ENCODE measurements at regions not wholly inside any gene's neighbourhood (a gene's known extent, or its start where the extent isn't known, plus 50 kb on each side); places are given as distances from the start of the nearest gene placed in this dataset.

GRCh38 chr3:80535286-80535685 lies 767.5 kb upstream of the ROBO1 start:
- Mint-ChIP-seq H3K4me3 (ENCODE audit: unreplicated experiment) (no peak overlapping the region), H3K4me1 (ENCODE audit: unreplicated experiment) (no peaks in the 10 kb centered on the region), H3K27ac (ENCODE audit: unreplicated experiment) (no peak overlapping the region), H3K36me3 (ENCODE audit: low read depth, unreplicated experiment) (no peaks in the 10 kb centered on the region), H3K9me3 (ENCODE audit: unreplicated experiment) (no peaks in the 10 kb centered on the region), H3K27me3 (ENCODE audit: unreplicated experiment) (peaks cover 1% of the 10 kb centered on the region)
- TF ChIP-seq, protein P1, sequence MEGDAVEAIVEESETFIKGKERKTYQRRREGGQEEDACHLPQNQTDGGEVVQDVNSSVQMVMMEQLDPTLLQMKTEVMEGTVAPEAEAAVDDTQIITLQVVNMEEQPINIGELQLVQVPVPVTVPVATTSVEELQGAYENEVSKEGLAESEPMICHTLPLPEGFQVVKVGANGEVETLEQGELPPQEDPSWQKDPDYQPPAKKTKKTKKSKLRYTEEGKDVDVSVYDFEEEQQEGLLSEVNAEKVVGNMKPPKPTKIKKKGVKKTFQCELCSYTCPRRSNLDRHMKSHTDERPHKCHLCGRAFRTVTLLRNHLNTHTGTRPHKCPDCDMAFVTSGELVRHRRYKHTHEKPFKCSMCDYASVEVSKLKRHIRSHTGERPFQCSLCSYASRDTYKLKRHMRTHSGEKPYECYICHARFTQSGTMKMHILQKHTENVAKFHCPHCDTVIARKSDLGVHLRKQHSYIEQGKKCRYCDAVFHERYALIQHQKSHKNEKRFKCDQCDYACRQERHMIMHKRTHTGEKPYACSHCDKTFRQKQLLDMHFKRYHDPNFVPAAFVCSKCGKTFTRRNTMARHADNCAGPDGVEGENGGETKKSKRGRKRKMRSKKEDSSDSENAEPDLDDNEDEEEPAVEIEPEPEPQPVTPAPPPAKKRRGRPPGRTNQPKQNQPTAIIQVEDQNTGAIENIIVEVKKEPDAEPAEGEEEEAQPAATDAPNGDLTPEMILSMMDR (IDR thresholded peaks at IDR 0.05; ENCODE audit: unreplicated experiment) = no peak
- no peak for DNase-seq (ENCODE audit: low spot score)

GRCh38 chr3:80533553-80533952 lies 765.8 kb upstream of the ROBO1 start:
- no peak overlapping the region for H3K27ac Mint-ChIP-seq (ENCODE audit: unreplicated experiment)
- no peaks in the 10 kb centered on the region for H3K4me1 Mint-ChIP-seq (ENCODE audit: unreplicated experiment)
- no peaks in the 10 kb centered on the region for H3K36me3 Mint-ChIP-seq (ENCODE audit: low read depth, unreplicated experiment)
- no peak for DNase-seq (ENCODE audit: low spot score)
- H3K9me3 Mint-ChIP-seq (ENCODE audit: unreplicated experiment) = no peaks in the 10 kb centered on the region
- peaks cover 1% of the 10 kb centered on the region for H3K27me3 Mint-ChIP-seq (ENCODE audit: unreplicated experiment)
- TF ChIP-seq, protein P1 (IDR thresholded peaks at IDR 0.05; ENCODE audit: unreplicated experiment) = no peak
- H3K4me3 Mint-ChIP-seq (ENCODE audit: unreplicated experiment) = no peak overlapping the region

DNA sequence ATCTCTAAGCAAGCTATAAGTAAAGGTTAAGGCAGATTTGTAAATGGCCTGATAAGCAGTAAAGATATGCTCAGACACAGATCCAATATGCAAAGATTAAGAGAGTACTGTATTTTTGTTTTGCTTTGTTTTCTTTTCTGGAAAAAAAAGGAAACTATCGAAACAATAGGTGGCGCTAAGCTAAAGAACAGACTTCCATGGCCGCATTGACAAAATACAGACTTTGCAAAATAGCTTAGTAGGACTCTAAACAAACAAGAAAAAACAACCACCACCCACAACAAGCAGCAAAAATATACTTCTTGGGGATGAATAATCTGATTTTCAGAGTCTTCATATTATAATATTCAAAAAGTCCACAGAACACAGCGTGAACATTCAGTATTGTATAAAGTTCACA lies 758.4 kb upstream of the ROBO1 start:
- no peaks in the 10 kb centered on the region for H3K36me3 Mint-ChIP-seq (ENCODE audit: low read depth, unreplicated experiment)
- H3K4me3 Mint-ChIP-seq (ENCODE audit: unreplicated experiment) = no peak overlapping the region
- DNase-seq (ENCODE audit: low spot score) = no peak
- no peaks in the 10 kb centered on the region for H3K9me3 Mint-ChIP-seq (ENCODE audit: unreplicated experiment)
- H3K27ac Mint-ChIP-seq (ENCODE audit: unreplicated experiment) = no peak overlapping the region
- TF ChIP-seq, protein P1 (IDR thresholded peaks at IDR 0.05; ENCODE audit: unreplicated experiment) = peak; percentile 41
- no peaks in the 10 kb centered on the region for H3K27me3 Mint-ChIP-seq (ENCODE audit: unreplicated experiment)
- peaks cover 8% of the 10 kb centered on the region for H3K4me1 Mint-ChIP-seq (ENCODE audit: unreplicated experiment)

DNA sequence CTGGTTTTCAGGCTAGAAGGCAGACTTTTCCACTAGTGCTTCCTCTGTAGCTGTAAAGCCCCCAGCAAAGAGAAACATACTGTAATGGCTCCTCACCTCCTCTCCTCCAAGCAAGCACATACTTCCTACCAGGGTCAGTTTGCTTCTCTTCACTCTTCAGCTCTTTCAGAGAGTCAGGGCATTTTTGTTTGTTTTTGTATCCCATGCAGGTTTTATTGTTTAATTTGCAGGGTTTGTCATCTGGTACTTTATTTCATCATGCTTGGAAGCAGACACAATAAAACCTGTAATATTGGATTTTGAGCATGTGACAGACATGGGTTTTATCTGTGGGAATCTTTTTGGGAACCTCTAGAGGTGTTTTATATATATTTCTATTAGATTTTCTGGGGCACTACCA lies 753.3 kb upstream of the ROBO1 start:
- H3K4me1 Mint-ChIP-seq (ENCODE audit: unreplicated experiment) = peaks cover 5% of the 10 kb centered on the region
- H3K27me3 Mint-ChIP-seq (ENCODE audit: unreplicated experiment) = no peaks in the 10 kb centered on the region
- no peaks in the 10 kb centered on the region for H3K9me3 Mint-ChIP-seq (ENCODE audit: unreplicated experiment)
- no peak overlapping the region for H3K4me3 Mint-ChIP-seq (ENCODE audit: unreplicated experiment)
- TF ChIP-seq, protein P1 (IDR thresholded peaks at IDR 0.05; ENCODE audit: unreplicated experiment) = no peak
- DNase-seq (ENCODE audit: low spot score) = no peak
- H3K27ac Mint-ChIP-seq (ENCODE audit: unreplicated experiment) = no peak overlapping the region
- H3K36me3 Mint-ChIP-seq (ENCODE audit: low read depth, unreplicated experiment) = no peaks in the 10 kb centered on the region

DNA sequence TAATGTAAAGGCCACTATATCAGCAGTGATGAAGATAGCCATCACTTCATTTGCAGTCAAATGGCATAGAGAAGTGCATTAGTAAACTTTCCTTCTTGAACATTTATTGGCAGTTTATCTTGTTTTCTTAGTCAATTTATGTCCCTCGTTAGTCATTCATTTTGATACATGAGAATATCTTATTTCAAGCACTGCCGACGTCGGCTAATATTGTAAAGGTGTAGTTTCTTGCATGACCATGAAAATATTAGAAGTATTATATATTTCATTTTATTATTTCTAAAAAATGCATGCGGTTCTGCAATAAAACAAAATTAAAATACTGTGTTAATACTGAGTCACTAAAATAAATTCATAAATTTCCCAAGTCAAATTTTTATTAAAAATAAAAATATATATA lies 751.6 kb upstream of the ROBO1 start:
- no peaks in the 10 kb centered on the region for H3K4me1 Mint-ChIP-seq (ENCODE audit: unreplicated experiment)
- TF ChIP-seq, protein P1 (IDR thresholded peaks at IDR 0.05; ENCODE audit: unreplicated experiment) = no peak
- no peaks in the 10 kb centered on the region for H3K27me3 Mint-ChIP-seq (ENCODE audit: unreplicated experiment)
- H3K36me3 Mint-ChIP-seq (ENCODE audit: low read depth, unreplicated experiment) = no peaks in the 10 kb centered on the region
- no peaks in the 10 kb centered on the region for H3K9me3 Mint-ChIP-seq (ENCODE audit: unreplicated experiment)
- no peak overlapping the region for H3K27ac Mint-ChIP-seq (ENCODE audit: unreplicated experiment)
- no peak overlapping the region for H3K4me3 Mint-ChIP-seq (ENCODE audit: unreplicated experiment)
- DNase-seq (ENCODE audit: low spot score) = no peak

Measured in endothelial cell (in vitro differentiated cells).